Suprapubic skin (tissue), 4 donors: ENCODE measurements at regions not wholly inside any gene's neighbourhood (a gene's known extent, or its start where the extent isn't known, plus 50 kb on each side); places are given as distances from the start of the nearest gene placed in this dataset.
A peak's percentile ranks its signal among the peaks of the same experiment; 100 is the strongest.

Experiments
- DNase-seq, 2 donors: peaks; one replicate each; pipeline ENCODE4 v3.0.0-alpha.2; 2019; ENCODE audit warnings: low spot score in 2 of 2
- H3K27ac ChIP-seq: fragments of 200-600 bp; sonication (generic); one replicate; pipeline ENCODE4 v1.5.1; 2019
- H3K27me3 ChIP-seq: fragments of 200-600 bp; sonication (generic); one replicate; pipeline ENCODE4 v1.5.1; 2019
- H3K36me3 ChIP-seq: fragments of 200-600 bp; sonication (generic); one replicate; pipeline ENCODE4 v1.5.1; 2019
- H3K4me1 ChIP-seq: fragments of 200-600 bp; sonication (generic); one replicate; pipeline ENCODE4 v1.5.1; 2019
- H3K4me3 ChIP-seq: fragments of 200-600 bp; sonication (generic); one replicate; pipeline ENCODE4 v1.5.1; 2019; ENCODE audit warnings: mild to moderate bottlenecking
- H3K9me3 ChIP-seq: fragments of 200-600 bp; sonication (generic); one replicate; pipeline ENCODE4 v1.5.1; 2019
- CTCF ChIP-seq, 2 donors: fragments of 200-600 bp in 1 of 2; fragments of 450-650 bp in 1 of 2; sonication (generic) in 1 of 2; IDR thresholded peaks; one replicate each; pipeline ENCODE4 v1.5.1; 2016 to 2019; ENCODE audit warnings: antibody characterized with exemption in 2 of 2, mild to moderate bottlenecking in 1 of 2, moderate library complexity in 1 of 2
- EP300 ChIP-seq: sonication (generic); formaldehyde crosslinking; IDR thresholded peaks from one replicate; pipeline ENCODE4 v1.6.1; 2017; ENCODE audit warnings: antibody characterized with exemption
- POLR2A ChIP-seq, 2 donors: fragments of 450-650 bp; IDR thresholded peaks; one replicate each; pipeline ENCODE4 v1.6.1; 2017; ENCODE audit warnings: antibody characterized with exemption in 2 of 2, mild to moderate bottlenecking in 2 of 2, moderate library complexity in 2 of 2
- POLR2AphosphoS5 ChIP-seq, 3 donors: sonication (generic); formaldehyde crosslinking; IDR thresholded peaks; one replicate each; pipeline ENCODE4 v1.6.1; 2017; ENCODE audit warnings: antibody characterized with exemption in 3 of 3
- WGBS: methylation state at CpG from one replicate; pipeline ENCODE4 v1.1.5; 2018; 5-methylcytosine and 5-hydroxymethylcytosine counted together

DNA sequence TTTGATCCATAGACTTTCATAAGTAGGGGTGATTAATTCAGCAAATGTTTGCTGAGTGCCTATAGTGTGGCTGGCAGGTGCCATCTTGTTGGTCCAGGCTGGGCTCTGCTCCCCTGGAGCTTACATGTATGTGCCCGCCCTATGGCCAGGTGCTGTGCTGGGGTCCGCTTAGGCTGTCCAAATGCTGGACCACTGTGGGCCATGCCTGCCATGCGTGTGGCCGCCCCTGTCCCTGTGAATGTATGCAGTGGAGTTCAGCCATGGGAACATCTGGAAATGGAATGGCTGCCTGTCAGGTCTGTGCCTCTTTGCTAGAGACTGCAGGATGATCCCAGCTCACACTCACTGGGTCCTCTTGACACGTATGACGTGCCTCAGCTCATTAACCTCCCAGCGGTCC, 594.6 kb downstream of the TBC1D22A start:
- peak in 1 of 2 donors; percentile 66 for DNase-seq
- H3K36me3 ChIP-seq: no peaks in the 10 kb centered on the region
- WGBS: 100% methylated on average over 3 of the region's 7 CpGs

DNA sequence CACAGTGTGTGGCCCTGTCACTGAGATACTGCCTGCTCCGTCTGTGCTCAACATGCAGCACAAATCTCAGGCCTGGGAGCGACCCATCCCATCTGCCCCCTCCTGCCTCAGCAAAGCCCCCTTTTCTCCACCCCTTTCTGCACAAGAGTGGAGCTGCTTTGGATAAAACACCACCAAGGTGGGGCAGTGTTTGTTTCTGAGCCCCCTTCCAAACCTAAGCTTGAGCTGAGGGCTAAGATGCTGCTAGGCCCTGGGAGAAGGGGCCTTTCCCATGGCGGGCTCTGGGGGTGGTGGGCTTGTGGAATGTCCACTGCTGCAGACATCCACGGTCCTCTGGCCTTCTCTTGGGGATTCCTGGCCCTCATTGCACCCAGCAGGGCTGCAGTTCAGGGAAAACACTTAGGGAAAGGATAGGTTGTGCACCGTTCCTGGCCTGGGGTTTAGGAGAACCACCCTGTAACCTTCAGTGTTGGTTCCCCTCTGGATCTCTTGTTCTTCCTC, 594.1 kb downstream of the TBC1D22A start:
- no peak for TF ChIP-seq POLR2AphosphoS5 (IDR thresholded peaks at IDR 0.05)
- TF ChIP-seq POLR2A (IDR thresholded peaks at IDR 0.05): no peak
- TF ChIP-seq CTCF (IDR thresholded peaks at IDR 0.05): no peak
- TF ChIP-seq EP300: no peak
- Histone ChIP-seq H3K4me1 (no peaks in the 10 kb centered on the region), H3K4me3 (no peak overlapping the region), H3K36me3 (no peaks in the 10 kb centered on the region), H3K9me3 (peaks cover 5% of the 10 kb centered on the region), H3K27me3 (peaks cover 15% of the 10 kb centered on the region), H3K27ac (no peak overlapping the region)
- no peak for DNase-seq
- WGBS: 81% methylated on average over 3 of the region's 5 CpGs

More for the DNA sequence above, 594.6 kb downstream of the TBC1D22A start:
- peaks cover 5% of the 10 kb centered on the region for H3K9me3 ChIP-seq
- no peak overlapping the region for H3K27ac ChIP-seq
- H3K4me1 ChIP-seq: no peaks in the 10 kb centered on the region
- peaks cover 9% of the 10 kb centered on the region for H3K27me3 ChIP-seq
- TF ChIP-seq POLR2AphosphoS5 (IDR thresholded peaks at IDR 0.05): no peak
- no peak for TF ChIP-seq EP300
- no peak for TF ChIP-seq CTCF (IDR thresholded peaks at IDR 0.05)
- no peak for TF ChIP-seq POLR2A (IDR thresholded peaks at IDR 0.05)
- no peak overlapping the region for H3K4me3 ChIP-seq

DNA sequence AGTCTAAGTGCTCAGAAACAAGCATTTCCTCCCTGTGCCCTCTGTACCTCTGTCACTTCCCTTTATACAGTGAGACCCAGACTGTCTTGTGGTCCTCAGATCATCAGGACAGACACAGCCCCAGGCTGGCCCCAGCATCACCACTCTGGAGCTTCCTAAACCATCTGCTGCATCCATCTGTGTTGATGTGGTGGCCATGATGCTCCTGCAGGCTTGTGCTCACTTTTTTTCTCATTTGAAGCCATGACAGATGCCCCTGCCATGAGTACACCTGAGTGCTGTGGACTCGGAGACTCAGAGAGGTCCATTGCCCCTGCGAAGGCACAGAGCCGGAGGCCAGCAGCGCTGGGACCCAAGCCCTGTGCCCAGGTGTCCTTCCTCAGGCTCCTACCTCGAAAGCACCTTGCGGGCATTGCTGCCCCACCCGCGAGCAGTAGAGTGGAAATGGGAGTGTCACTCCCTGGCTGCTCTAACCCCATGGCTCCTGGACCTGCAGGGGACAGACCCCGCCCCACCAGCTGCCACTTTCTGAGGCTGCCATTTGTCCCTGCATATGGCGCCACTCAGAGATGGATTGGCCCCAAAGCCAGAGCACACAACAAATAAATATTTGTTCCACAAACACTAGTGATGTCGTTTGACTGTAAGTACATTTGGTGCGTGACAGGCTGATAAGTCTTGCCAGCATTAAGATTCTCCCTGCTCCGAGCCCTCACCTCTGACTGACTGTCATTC, 593.5 kb downstream of the TBC1D22A start:
- peak in 1 of 2 donors; percentile 47 for DNase-seq
- Histone ChIP-seq H3K4me3 (no peak overlapping the region), H3K9me3 (no peaks in the 10 kb centered on the region), H3K27me3 (peaks cover 15% of the 10 kb centered on the region), H3K4me1 (no peaks in the 10 kb centered on the region), H3K27ac (no peak overlapping the region), H3K36me3 (no peaks in the 10 kb centered on the region)
- WGBS: 84% methylated on average over 13 of the region's 13 CpGs
- TF ChIP-seq POLR2A (IDR thresholded peaks at IDR 0.05) (no peak), EP300 (no peak), CTCF (IDR thresholded peaks at IDR 0.05) (no peak), POLR2AphosphoS5 (IDR thresholded peaks at IDR 0.05) (no peak)

GRCh38 chr22:47355388-47355725, 592.9 kb downstream of the TBC1D22A start:
- Histone ChIP-seq H3K27ac (no peak overlapping the region), H3K4me3 (no peak overlapping the region), H3K27me3 (peaks cover 15% of the 10 kb centered on the region), H3K4me1 (no peaks in the 10 kb centered on the region), H3K36me3 (no peaks in the 10 kb centered on the region), H3K9me3 (no peaks in the 10 kb centered on the region)
- 71% methylated on average over 3 of the region's 4 CpGs for WGBS
- no peak for TF ChIP-seq POLR2A (IDR thresholded peaks at IDR 0.05)
- no peak for TF ChIP-seq EP300
- no peak for TF ChIP-seq POLR2AphosphoS5 (IDR thresholded peaks at IDR 0.05)
- TF ChIP-seq CTCF (IDR thresholded peaks at IDR 0.05): no peak
- peak in 1 of 2 donors; percentile 43 for DNase-seq

DNA sequence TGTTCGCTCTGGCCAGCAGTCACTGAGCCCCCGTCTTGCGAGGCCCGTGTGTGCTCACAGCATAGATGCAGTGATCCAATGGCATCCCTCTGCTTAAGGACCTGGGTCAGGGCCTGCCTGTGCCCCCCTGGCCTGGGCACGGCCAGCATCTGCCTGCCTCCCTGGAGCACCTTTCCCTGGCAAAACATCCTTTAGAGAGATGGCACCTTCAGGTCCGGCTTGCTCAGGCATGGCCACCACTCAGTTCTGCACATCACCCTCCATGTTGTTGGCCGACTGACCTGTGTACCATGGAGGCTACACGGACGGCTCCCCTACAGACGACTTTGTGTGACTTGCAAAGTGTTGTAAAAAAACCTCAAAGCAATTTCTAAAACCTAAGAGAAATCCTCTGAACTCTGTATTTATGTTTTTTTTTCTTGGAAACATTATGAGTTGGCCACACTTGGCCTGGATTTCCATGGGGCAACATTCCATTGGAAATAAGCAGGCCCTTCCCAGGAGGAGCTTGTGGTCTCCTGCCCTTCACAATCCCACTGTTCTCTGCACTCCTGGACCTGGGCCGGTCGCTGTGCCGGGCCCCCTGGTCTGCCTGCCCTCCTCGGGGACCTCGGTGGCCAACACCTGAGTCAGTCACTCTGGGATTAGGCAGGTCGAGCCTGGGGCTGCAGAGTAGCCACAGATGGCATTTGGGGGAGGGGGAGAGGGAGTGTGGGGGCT, 592.4 kb downstream of the TBC1D22A start:
- TF ChIP-seq CTCF (IDR thresholded peaks at IDR 0.05) (no peak), EP300 (no peak), POLR2AphosphoS5 (IDR thresholded peaks at IDR 0.05) (no peak), POLR2A (IDR thresholded peaks at IDR 0.05) (no peak)
- no peak overlapping the region for H3K27ac ChIP-seq
- 87% methylated on average over 11 of the region's 16 CpGs for WGBS
- H3K4me1 ChIP-seq: no peaks in the 10 kb centered on the region
- H3K4me3 ChIP-seq: no peak overlapping the region
- H3K27me3 ChIP-seq: peaks cover 15% of the 10 kb centered on the region
- no peaks in the 10 kb centered on the region for H3K9me3 ChIP-seq
- peak in 1 of 2 donors; percentile 55 for DNase-seq
- no peaks in the 10 kb centered on the region for H3K36me3 ChIP-seq
